Mucosa of descending colon (tissue), 3 donors: ENCODE measurements at regions not wholly inside any gene's neighbourhood (a gene's known extent, or its start where the extent isn't known, plus 50 kb on each side); places are given as distances from the start of the nearest gene placed in this dataset.

Experiments
- ATAC-seq: fragments of 200-7000 bp; cut with Tn5 transposase; one replicate; pipeline ENCODE4 v1.9.1; 2020; ENCODE audit warnings: mild to moderate bottlenecking, moderate library complexity
- DNase-seq, 3 donors: peaks; one replicate each; pipeline ENCODE4 v3.0.0-alpha.2; 2020
- H3K36me3 ChIP-seq: fragments of 200-600 bp; one replicate; pipeline ENCODE4 v1.8.0; 2021; ENCODE audit warnings: low read depth, mild to moderate bottlenecking
- H3K4me1 ChIP-seq: fragments of 200-600 bp; one replicate; pipeline ENCODE4 v1.8.0; 2021; ENCODE audit warnings: low read depth, mild to moderate bottlenecking
- H3K4me3 ChIP-seq: fragments of 200-600 bp; one replicate; pipeline ENCODE4 v1.8.0; 2021; ENCODE audit warnings: mild to moderate bottlenecking
- H3K9me3 ChIP-seq: fragments of 200-600 bp; one replicate; pipeline ENCODE4 v1.8.0; 2021; ENCODE audit warnings: mild to moderate bottlenecking
- intact Hi-C, 2 donors: fragments of 100-400 bp; cut with DNase I in 1 of 2; cut with micrococcal nuclease in 1 of 2; formaldehyde crosslinking; loops; one replicate each; pipeline versions ENCODE4 v1.11.0 to v1.11.1; 2022; cut with DNase I, micrococcal nuclease
- TF ChIP-seq, protein P1 (sequence below): fragments of 200-600 bp; IDR thresholded peaks from one replicate; pipeline ENCODE4 v1.8.0; 2022; ENCODE audit warnings: antibody characterized with exemption, mild to moderate bottlenecking
- donor health status: DM: no; HTN: no; CAD: no; lungs with moderate emphysema.
- donor health status: DM: no; HTN: no; CAD: no.
- donor health status: DM: no; HTN: yes; CAD: no.

DNA sequence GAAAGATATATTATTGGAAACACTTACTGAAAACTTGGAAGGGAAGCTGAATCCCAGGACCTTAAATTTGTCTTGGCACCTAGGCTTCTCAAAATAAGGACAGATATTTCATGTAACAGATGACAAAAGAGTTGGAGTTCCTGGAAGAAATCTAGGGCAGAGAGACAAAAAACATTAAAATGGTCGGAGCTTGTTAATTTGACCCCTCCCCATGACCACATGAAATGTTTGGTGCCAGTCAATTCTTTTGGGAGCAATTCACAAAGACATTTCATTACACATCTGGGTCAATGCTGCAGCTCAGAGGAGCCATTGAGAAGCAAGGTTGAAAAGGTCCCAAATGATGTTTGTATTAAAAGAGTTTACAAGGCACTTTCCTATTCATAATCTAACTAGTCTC, 162.0 kb upstream of the GUCY1A2 start:
- Histone ChIP-seq H3K36me3 (no peaks in the 10 kb centered on the region), H3K4me3 (no peak overlapping the region), H3K4me1 (no peaks in the 10 kb centered on the region), H3K9me3 (peaks cover 2% of the 10 kb centered on the region)
- ATAC-seq = no peak
- TF ChIP-seq, protein P1, sequence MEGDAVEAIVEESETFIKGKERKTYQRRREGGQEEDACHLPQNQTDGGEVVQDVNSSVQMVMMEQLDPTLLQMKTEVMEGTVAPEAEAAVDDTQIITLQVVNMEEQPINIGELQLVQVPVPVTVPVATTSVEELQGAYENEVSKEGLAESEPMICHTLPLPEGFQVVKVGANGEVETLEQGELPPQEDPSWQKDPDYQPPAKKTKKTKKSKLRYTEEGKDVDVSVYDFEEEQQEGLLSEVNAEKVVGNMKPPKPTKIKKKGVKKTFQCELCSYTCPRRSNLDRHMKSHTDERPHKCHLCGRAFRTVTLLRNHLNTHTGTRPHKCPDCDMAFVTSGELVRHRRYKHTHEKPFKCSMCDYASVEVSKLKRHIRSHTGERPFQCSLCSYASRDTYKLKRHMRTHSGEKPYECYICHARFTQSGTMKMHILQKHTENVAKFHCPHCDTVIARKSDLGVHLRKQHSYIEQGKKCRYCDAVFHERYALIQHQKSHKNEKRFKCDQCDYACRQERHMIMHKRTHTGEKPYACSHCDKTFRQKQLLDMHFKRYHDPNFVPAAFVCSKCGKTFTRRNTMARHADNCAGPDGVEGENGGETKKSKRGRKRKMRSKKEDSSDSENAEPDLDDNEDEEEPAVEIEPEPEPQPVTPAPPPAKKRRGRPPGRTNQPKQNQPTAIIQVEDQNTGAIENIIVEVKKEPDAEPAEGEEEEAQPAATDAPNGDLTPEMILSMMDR = no peak
- no peak for DNase-seq
- intact Hi-C loops = no loop called here

DNA sequence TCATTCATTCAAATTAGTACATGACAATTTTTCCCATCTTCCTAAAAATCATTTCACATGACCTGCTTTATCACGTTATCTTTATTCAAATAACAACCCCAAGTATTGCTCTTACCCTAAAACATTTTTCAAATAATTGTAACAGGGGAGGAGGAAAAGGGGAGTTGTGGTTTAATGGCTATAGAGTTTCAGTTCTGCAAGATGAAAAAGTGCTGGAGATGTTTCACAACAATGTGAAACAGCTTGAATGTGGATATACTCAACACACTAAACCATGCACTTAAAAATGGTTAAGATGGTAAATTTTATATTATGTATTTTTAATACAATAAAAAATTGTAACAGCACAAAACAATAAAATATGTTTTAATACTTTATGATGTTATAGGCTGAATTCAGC, 161.6 kb upstream of the GUCY1A2 start:
- intact Hi-C loops = no loop called here

DNA sequence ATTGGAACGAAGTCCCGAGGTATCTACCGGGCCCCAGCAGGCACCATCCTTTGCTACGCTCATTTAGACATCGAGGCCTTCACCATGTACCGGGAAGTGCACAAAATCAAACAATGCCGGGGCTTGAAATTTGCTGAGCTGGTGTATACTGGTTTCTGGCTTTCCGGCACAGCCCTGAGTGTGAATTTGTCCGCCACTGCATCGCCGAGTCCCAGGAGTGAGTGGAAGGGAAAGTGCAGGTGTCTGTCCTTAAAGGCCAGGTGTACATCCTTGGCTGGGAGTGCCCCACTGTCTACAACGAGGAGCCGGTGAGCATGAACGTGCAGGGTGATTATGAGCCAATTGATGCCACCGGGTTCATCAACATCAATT, 158.8 kb upstream of the GUCY1A2 start:
- DNase-seq (no peak), ATAC-seq (no peak)
- Histone ChIP-seq H3K4me3 (no peak overlapping the region), H3K9me3 (peaks cover 5% of the 10 kb centered on the region), H3K4me1 (no peaks in the 10 kb centered on the region), H3K36me3 (no peaks in the 10 kb centered on the region)
- TF ChIP-seq, protein P1 = no peak
- intact Hi-C loops = no loop called here

More for the DNA sequence above, 161.6 kb upstream of the GUCY1A2 start:
- no peaks in the 10 kb centered on the region for H3K36me3 ChIP-seq
- ATAC-seq (no peak), DNase-seq (no peak)
- no peak overlapping the region for H3K4me3 ChIP-seq
- peaks cover 2% of the 10 kb centered on the region for H3K9me3 ChIP-seq
- no peaks in the 10 kb centered on the region for H3K4me1 ChIP-seq
- TF ChIP-seq, protein P1 = no peak

DNA sequence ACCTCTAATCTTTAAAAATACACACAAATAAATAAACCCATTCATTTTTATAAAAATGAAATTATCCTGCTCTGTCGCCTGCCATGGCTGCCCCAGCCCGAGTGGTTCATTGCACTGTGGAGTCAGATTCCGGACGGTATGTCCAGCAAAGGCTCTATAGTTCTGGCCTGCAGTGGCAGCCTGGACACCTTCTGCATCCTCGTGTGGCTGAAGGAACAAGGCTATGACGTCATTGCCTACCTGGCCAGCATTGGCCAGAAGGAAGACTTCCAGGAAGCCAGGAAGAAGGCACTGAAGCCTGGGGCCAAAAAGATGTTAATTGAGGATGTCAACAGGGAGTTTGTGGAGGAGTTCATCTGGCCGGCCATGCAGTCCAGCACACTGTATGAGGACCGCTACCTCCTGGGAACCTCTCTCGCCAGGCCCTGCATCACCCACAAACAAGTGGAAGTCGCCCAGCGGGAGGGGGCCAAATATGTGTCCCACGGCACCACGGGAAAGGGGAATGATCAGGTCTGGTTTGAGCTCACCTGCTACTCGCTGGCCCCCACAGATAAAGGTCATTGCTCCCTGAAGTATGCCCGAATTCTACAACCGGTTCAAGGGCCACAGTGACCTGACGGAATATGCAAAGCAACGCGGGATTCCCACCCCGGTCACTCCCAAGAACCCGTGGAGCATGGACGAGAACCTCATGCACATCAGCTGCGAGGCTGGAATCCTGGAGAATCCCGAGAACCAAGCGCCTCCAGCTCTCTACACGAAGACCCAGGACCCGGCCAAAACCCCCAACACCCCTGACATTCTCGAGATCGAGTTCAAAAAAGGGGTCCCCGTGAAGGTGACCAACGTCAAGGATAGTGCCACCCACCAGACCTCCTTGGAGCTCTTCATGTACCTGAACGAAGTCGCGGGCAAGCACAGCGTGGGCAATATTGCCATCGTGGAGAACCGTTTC, 158.2 kb upstream of the GUCY1A2 start:
- H3K4me1 ChIP-seq = no peaks in the 10 kb centered on the region
- TF ChIP-seq, protein P1 = no peak
- DNase-seq (no peak), ATAC-seq (no peak)
- no peak overlapping the region for H3K4me3 ChIP-seq
- peaks cover 6% of the 10 kb centered on the region for H3K9me3 ChIP-seq
- H3K36me3 ChIP-seq = no peaks in the 10 kb centered on the region
- intact Hi-C loops = no loop called here

DNA sequence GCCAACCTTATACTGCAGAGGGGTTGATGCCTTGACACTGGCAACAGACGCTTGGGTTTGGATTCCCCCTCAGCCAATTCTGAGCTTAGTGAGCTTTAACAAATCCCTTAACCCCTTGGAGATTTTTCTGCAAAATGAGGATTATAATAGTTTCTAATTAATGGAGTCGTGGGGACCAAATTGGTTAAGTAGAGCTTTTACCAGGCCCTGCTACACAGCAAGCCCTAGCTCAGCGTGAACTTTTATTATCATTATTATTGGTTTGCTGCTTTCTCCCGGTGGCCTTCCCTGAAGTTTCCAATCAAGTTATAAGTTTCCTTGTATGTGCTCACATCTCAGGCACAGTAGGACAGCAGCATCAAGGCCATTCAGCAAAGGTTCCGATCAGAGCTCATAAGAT, 156.6 kb upstream of the GUCY1A2 start:
- intact Hi-C loops = no loop called here
- ATAC-seq (no peak), DNase-seq (no peak)
- peaks cover 18% of the 10 kb centered on the region for H3K9me3 ChIP-seq
- TF ChIP-seq, protein P1 = no peak
- no peak overlapping the region for H3K4me3 ChIP-seq
- no peaks in the 10 kb centered on the region for H3K4me1 ChIP-seq
- H3K36me3 ChIP-seq = no peaks in the 10 kb centered on the region
